Bone marrow (tissue), 2 donors: ENCODE measurements at regions not wholly inside any gene's neighbourhood (a gene's known extent, or its start where the extent isn't known, plus 50 kb on each side); places are given as distances from the start of the nearest gene placed in this dataset.
"Not testable (repeated sequence)": the region's sequence is repeated elsewhere in the genome, so short reads cannot be mapped to it uniquely, and the experiment has no call there.

Experiments used
- DNase-seq, 2 donors: peaks; one replicate each; lab custom pipeline; 2025; lab: John Stamatoyannopoulos, UW

DNA sequence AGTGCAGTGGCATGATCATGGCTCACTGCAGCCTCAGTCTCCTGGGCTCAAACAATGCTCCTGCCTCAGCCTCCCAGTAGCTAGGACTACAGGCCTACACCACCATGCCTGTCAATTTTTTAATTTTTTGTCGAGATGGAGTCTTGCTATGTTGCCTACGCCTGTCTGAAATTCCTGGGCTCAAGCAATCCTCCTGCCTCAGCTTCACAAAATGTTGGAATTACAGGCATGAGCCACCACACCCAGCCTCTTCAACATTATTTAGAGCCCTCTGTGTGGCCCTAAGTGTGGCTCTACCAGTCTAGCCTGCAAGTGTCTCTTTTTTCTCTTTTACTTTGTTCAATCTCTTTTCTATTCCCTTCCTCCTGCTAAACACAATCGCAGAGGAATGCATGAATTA, 154.4 kb upstream of the EPB41L4A start:
- DNase-seq = no peak

DNA sequence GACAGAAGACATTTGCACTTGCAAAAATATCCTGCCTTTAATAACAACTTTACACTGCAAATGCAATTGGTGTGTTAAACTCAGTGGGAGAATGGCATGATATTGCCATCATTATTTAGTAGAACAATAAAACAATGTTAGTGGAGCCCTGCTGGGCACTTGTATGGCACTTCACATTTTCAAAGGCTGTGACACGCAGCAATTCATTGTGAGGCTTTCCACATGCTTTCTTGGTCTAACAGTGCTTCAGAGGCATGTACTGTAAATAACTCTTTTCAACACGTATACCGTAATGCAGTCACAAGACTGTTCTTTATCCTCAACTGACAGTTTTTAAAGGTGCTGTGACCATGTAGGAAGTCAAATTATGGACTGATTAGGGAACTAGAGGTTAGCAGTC, 155.5 kb upstream of the EPB41L4A start:
- no peak for DNase-seq

DNA sequence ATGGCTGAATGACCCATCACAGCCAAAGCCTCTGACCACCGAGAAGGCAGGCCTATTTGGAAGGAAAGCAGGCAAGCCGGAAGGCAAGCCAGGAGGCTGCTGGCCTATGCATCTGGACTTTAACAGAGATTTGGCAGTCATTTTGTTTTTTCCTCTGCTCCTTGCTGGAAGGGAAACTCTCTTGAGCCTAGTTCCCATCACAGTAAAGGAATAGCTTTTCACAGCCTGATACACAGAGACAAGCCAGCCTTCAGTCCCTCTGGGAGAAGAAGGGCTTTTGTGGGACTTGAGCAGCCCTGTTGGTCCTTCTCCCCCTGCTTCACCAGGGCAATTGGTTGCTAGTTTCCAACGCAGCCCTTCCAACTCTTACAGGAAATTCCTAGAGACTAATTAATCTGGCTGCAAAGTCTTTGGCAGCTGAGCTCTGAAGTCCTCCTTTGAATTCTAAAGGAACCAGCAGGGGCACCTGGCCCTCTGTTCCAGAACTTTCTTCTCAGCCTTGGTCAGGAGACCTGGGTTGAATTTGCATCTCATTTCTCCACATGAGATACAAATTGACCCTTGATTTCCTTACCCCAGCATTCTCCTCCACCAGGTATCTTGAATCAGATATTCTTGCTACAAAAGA, 157.3 kb upstream of the EPB41L4A start:
- DNase-seq = no peak

DNA sequence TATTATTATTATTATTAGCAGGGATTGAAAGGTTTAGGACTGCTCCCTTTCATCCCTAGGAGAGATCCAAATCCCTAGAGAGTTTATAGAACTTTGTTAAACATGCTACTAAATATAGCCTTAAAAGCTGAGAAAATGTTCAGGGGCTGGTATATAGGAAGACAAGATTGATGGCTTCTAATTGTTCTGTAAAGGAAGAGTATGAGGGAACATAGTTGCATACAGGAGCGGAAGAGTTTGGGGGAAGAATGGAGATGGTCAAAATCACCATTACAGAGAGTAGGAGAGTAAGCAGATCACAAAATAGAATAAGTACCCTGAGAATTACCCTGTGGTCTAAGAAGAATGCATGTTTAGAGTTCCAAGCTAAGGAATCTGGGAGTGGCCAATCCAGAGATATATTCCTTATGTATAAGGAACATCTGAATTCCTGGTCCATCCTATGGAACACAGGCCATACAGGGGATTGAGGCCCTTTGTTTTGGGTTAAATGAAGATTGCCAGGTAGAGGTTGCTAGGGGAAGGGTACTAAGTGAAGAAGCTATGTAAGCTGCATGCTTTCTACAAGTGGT, 158.0 kb upstream of the APC start:
- DNase-seq = no peak

DNA sequence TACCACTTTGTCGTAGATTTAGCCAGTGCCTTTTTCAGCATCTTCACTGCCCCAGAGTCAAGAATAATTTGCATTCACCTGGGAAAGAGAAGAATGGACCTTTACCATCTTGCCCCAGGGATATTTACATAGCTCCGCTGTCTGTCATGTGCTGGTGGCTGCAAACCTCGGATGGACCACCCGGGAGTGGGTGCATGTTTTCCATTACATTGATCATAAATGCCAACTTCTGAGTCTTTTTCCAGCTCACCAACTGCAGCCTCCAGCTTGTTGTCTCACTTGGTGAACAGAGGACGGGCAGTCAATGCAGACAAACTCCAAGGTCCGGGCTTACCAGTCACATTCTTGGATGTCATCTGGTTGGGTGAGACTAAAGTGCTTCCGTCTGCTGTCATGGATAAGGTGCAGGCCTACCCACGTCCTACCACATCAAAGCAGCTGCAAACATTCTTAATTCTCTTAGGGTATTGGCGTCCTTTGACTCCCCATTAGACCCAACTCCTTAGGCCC, 155.8 kb upstream of the APC start:
- no peak for DNase-seq

DNA sequence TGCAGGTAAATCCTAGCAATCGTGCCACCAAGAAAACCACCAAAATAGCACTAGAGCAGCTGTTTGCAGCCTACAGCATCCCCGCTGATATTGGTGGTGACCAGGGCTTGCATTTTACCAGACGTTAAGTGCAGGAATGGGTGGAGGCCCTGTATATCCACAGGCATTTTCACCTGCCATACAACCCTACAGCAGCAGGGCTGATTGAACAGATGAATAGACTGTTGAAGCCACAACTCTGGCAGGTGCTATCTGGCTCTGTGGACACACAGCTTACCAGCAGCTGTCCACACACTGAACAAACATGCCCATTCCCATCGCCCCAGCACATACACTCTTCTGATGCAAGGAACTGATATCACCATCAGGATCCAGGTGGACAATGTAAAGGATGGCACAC, 154.5 kb upstream of the APC start:
- DNase-seq = no peak

DNA sequence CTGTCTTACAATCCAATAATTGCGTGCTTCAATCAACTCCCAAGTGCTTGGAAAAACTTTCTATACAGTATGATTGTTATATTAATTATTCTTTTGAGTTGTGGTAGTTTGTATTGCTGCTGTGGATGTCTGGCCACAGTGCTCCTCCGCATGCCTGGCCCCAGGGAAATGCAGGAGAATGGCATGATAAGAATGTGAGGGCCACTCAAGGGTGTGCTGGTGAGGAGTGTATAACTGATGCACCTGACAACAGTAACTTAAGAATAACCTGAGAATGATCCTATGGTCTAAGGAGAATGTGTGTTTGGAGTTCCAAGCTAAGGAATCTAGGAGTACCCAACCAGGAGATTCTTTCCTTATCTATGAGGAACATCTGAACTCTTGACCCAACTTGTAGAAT, 152.9 kb upstream of the APC start:
- no peak for DNase-seq

DNA sequence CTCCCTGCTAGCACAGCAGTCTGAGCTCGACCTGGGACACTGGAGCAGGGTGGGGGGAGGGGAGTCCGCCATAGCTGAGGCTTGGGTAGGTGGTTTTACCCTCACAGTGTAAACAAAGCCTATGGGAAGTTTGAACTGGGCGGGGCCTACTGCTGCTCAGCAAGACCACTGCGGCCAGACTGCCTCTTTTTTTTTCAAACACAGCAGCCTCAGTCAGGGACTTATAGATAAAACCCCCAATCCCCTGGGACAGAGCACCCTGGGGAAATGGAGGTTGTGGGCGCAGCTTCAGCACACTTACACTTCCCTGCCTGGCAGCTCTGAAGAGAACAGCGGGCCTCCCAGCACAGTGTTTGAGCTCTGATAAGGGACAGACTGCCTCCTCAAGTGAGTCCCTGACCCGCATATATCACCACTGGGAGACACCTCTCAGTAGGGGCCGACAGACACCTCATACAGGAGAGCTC, 151.1 kb upstream of the APC start:
- no peak for DNase-seq

DNA sequence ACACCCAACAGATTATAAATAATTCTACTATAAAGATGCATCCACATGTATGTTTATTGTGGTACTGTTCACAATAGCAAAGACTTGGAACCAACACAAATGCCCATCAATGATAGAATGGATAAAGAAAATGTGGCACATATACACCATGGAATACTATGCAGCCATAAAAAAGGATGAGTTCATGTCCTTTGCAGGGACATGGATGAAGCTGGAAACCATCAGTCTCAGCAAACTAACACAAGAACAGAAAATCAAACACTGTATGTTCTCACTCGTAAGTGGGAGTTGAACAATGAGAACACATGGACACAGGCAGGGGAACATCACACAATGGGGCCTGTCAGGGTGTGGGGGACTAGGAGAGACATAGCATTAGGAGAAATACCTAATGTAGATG, 146.8 kb upstream of the APC start:
- DNase-seq = not testable (repeated sequence)

DNA sequence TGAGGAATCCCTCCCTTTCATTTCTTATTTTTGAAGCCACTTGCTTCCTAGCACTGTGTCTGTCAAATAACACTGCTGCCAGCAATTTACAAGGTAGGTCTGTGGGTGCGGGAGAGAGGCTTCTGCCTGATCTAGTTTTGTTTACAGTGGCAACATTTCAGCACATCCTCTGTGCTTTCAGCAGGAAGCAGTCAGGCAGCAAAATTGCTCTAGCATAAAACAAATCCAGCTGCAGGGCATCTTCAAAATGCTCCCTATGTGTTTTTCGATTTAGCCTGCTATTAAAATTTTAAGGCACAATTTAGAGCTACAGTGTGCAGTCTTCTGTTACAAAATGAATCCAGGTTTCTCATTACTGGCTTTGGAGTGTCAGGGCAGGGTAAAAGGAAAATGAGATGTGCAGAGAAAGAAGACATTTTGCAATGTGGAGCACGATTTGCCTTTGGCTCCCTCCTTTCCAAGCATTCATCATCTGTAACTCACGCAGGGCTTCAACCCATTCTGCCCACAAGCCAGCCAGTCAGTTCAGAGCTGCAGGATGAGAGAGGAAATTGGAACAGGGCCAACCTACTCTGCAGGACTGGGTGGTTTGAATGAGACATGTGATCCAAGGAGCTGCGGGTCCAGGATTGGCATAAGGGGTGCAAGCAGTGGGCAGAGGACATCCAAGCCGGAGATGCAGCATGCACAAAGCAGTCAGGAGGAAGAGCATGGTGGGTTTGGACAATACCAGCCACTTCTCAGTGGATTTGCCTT, 143.4 kb upstream of the APC start:
- no peak for DNase-seq

DNA sequence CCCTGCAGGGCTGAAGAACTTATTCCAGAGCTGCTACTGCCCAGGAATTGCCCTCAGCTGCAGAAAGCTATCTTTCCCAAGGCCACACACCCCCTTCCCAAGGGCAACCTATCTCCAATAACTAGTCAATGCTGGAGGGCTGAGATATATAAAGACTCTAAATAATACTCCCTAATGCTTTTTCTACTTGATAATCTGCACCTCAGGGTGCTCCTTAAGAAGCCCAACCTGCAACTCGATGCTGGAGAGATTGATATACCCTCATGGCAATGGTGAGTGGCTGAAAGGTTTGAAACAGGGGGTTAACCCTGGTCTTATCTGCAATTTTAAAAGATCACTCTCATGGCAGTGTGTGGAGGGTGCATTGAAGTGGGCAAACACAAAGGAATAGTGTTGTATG, 142.7 kb upstream of the APC start:
- no peak for DNase-seq

DNA sequence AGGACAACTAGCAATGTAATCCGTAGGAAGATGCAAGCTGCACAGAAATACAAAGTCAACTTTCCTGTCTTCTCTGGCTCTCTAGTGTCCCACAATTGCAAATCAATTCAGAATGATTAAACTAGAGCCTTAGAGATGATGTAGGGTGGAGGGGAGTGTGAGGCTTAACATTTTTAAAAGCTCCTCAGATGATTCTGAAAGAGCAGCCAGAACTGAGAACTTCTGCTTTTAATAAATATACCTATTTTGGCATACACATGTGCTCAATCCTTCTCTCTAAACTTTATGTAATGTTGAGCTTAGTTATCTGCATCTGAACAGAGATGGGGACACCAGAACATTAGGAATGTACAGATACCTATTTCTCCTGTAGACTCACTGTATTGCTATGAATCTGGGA, 139.9 kb upstream of the APC start:
- DNase-seq = no peak

DNA sequence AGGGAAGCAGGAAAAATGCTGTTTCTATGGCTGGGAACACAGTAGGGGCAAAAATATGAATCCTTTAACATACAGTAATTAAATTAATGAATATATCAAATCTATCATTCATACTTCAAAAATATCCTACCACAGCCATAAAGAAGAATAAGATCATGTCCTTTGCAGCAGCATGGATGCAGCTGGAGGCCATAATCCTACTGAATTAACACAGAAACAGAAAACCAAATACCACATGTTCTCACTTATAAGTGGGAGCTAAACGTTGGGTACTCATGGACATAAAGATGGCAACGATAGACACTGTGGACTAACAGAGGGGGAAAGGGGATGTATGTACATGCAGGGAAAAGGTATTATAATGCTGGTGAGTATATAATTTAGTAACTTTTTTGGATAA, 137.2 kb upstream of the APC start:
- not testable (repeated sequence) for DNase-seq

DNA sequence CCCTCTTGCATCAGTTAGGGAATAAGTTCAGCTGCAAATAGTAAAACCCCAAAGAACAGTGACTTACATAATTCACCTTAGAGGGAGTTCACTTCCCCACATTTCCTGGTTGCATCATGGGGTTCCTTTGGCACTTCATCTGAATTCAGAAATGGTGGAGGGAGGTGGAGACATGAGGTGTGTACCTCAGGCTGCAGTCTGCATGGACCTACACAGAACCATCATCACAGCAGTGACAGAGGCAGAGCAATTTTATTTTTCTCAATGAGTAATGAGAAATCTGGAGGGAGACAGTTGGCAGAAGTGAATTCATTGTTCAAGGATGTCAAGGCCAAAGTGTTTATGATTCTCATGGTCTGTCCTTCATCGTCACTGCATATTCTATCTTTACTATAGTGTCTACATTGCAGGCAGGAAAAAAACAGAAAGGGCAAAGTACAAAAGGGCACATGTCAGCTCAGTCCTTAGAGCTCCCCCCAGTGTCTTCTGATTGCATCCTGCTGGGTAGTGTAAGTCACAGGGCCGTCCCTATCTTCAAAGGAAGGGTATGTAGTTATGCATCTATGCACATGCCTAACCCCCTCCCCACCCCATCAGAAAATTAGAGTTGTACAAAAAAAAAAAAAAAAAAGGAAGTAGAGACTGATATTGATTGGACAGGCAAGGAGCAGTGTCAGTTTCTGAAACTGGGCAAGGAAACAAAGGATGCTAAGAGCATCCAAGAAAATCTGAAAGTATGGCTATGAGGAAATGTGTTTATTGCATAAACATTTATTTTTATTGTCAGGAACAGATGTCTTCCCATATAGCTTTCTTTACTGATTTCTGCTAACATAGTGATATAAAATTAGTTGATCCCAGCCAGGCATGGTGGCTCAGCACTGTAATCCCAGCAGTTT, 132.7 kb upstream of the APC start:
- no peak for DNase-seq

DNA sequence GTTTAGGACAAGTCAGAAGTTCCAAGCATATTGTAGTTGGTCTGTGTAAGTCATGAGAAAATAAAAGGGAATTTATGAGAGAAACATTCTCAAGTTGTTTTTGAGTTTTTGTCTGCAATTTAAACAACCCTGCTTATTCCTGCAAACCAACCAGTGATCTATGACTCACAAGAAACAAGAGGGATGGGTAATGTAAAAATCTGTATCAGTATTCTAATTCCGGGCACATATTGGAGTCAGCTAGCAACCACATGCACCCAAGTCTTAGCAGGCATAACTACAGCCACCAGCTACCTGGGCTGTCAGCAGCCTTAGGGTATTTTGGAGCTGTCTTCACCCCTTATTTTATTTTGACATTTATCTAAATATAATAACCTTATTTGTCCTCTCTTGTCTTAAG, 128.7 kb upstream of the APC start:
- DNase-seq = no peak

DNA sequence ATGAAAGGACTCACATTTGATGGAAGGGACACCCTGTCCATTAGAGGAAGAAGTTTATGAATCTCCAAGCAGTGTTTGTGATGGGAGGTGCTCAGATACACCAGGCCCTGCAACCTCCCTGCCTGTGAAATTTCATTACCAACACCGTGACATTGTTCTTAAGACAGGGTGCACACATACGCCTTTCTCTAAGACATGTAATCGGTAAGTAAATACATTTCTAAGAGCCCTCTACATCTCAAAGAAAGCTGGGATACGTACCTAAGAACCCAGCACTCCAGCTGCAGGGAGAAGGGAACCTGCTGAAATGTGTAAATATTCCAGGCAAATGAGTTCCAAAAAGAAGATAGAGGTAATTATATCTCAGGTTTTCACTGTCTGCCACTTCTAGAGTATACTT, 125.0 kb upstream of the APC start:
- no peak for DNase-seq

DNA sequence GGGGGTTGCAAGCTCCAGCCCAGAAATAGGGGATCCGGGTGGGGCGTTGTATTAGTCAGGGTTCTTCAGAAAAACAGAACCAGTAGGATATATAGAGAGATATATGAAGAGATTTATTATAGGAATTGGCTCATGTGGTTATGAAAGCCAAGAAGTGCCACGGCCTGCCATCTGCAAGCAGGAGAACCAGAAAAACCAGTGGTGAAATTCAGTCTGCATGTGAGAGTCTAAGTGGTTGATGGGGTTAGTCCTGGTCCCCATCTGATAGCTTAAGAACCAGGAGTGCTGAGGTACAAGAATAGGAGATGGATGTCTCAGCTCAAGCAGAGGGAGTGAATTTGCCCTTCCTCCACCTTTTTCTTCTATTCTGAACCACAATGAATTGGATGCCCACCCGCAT, 123.4 kb upstream of the APC start:
- no peak for DNase-seq

DNA sequence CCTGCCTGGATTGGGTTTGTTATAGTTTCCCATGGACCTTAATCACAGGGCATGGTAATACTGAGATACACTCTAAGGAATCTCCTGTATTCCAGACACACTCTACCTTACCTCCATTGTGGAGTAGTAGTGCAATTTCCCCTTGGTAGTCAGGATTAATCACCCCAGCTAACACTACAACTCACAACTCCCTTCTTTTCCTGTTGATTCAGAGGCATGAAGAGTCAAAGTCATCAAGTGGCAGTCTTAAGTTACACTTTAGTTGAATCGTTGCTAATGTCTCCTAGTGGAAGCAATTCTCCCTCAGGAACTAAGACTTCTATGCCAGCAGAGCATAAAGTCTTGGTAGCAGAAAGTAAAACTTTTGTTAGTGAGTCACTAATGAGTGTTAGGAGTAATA, 122.7 kb upstream of the APC start:
- DNase-seq = no peak

DNA sequence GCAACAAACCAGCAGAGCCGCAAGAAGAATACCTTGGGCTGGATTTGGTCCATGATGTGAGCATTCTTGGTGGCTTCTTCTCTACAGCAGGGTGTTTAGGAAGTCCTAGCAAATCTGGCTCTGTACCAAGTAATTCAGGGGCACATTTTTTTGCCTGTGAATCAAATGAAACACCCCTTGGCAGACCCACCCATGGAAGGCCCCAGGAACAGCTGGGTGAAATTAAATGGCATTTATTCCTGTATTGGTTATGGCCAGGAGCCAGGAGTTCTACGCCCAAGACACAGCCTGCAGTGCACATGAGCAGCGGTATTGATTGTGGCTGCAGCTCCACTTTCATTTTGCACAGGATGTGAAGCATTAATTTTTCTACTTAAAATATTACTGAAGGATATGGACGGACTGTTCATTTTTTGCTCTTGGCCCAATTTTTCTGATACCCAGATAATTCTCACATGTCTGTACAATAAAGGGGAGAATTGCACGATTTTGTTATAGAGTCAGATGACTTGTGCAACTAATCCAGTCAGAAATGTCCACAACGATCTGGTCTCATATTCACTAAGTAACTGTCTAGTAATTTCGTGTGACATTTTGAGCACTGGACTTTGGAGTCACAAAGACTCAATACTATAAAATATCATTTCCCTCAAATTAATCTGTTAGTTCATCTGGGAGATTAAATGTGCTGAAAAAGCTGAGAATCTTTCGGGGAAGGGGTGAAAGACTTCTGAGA, 120.7 kb upstream of the APC start:
- no peak for DNase-seq

DNA sequence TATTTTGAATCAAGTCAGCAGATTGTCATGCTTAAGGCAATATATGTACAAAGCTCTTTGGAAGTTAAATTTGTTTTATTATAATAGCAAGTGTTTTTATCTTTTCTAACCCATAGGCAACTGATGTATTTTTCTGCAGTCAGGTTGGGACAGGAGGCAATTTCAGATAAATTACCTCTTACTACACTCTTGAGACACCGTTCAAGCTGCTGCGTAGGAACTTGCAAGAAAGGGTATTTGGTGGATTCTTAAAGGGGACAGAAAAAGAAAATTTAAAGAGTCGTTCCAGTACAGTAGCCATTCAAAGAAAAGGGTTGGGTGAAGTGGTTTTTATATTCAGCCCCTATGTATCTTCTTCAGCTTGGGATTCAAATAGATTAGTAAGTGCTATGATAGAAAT, 112.4 kb upstream of the APC start:
- DNase-seq = no peak

DNA sequence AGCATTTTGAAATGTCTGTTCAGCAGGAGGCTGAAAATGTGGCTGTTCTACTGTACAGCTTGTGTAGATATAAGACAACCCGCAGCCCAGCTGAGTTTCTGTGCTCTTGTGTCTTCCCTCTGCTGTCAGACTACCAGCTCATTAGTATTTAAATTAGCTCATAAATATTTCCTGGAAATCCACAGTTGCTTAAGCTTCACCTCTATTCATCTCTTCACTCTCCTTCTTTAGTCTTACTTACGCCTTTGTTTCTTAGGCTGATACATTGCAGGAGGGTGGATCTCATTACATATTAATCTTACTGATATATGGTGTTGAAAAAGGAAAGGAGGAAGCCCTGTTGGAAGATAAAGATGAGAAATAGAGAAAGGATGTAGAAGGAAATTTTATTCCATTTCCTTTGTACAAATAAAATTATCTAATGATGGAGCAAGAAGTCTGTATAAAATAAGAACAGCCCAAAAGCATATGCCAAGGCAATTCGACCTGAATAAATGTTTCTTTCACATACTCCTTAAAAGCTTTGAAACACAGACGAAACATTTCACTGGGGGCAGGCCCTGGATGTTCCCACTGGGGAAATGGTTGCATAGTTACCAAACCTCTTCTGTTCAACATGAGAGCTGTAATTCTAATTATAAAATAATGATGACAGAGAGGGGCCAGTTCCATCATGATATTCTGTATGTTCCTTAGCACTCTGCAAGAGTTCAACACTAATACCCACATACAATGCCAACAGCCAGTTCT, 111.8 kb upstream of the APC start:
- DNase-seq = no peak
